Mammary epithelial cell (primary cell): ENCODE measurements at regions not wholly inside any gene's neighbourhood (a gene's known extent, or its start where the extent isn't known, plus 50 kb on each side); places are given as distances from the start of the nearest gene placed in this dataset.
"Not testable (repeated sequence)": the region's sequence is repeated elsewhere in the genome, so short reads cannot be mapped to it uniquely, and the experiment has no call there.

ENCODE experiments used
- EZH2 ChIP-seq: IDR thresholded peaks from 2 replicates; pipeline ENCODE4 v1.6.1; 2012; ENCODE audit warnings: low read length, inconsistent platforms, borderline replicate concordance
- TF ChIP-seq, protein P1 (sequence below), 2 donors: IDR thresholded peaks in 1 of 2; conservative IDR thresholded peaks in 1 of 2; 2 replicates each; pipeline ENCODE4 v1.5.1; 2011 to 2012; ENCODE audit warnings: inconsistent platforms in 2 of 2, low read length in 2 of 2, mild to moderate bottlenecking in 2 of 2, control low read depth in 1 of 2, low read depth in 1 of 2; ENCODE audit not compliant: insufficient read depth in 1 of 2; ENCODE audit errors: extremely low read depth in 1 of 2

DNA sequence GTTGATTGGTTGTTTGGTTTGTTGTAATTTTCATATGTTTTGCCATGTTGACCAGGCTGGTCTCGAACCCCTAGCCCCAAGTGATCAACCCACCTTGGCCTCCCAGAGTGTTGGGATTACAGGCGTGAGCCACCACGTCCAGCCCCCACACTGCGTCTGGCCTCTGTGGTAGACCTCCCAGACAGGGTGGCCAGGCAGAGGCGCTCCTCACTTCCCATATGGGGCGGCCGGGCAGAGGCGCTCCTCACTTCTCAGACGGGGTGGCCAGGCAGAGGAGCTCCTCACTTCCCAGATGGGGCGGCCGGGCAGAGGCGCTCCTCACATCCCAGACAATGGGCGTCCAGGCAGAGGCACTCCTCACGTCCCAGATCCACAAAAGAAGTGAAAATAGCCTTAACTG lies 242.6 kb downstream of the FOXD4L6 start:
- TF ChIP-seq, protein P1, sequence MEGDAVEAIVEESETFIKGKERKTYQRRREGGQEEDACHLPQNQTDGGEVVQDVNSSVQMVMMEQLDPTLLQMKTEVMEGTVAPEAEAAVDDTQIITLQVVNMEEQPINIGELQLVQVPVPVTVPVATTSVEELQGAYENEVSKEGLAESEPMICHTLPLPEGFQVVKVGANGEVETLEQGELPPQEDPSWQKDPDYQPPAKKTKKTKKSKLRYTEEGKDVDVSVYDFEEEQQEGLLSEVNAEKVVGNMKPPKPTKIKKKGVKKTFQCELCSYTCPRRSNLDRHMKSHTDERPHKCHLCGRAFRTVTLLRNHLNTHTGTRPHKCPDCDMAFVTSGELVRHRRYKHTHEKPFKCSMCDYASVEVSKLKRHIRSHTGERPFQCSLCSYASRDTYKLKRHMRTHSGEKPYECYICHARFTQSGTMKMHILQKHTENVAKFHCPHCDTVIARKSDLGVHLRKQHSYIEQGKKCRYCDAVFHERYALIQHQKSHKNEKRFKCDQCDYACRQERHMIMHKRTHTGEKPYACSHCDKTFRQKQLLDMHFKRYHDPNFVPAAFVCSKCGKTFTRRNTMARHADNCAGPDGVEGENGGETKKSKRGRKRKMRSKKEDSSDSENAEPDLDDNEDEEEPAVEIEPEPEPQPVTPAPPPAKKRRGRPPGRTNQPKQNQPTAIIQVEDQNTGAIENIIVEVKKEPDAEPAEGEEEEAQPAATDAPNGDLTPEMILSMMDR (conservative IDR thresholded peaks at IDR 0.05 in 1 of 2, IDR thresholded peaks at IDR 0.05 in 1 of 2; ENCODE audit: extremely low read depth in 1 of 2, insufficient read depth in 1 of 2, low read depth in 1 of 2, low read length in 2 of 2), result not testable (repeated sequence)
- not testable (repeated sequence) for TF ChIP-seq EZH2
